ENCODE measurements at regions not wholly inside any gene's neighbourhood (a gene's known extent, or its start where the extent isn't known, plus 50 kb on each side); places are given as distances from the start of the nearest gene placed in this dataset.
"Not testable (repeated sequence)": the region's sequence is repeated elsewhere in the genome, so short reads cannot be mapped to it uniquely, and the experiment has no call there.

GRCh38 chr22:27253108-27253902, 548.3 kb downstream of the MN1 start:
- in situ Hi-C loops (cut with MboI; ENCODE audit: low pct_unique_long_range_greater_than_20kb, low sequenced_read_pairs) = no loop called here
- no peak for DNase-seq

- in situ Hi-C loops (cut with MboI; ENCODE audit: low pct_unique_long_range_greater_than_20kb, low sequenced_read_pairs); DNase-seq: not testable (repeated sequence)
Measured at GRCh38 chr22:27254063-27254462, 547.5 kb downstream of the MN1 start.

GRCh38 chr22:27255580-27255979, 546.0 kb downstream of the MN1 start:
- DNase-seq = no peak
- in situ Hi-C loops (cut with MboI; ENCODE audit: low pct_unique_long_range_greater_than_20kb, low sequenced_read_pairs) = no loop called here

GRCh38 chr22:27257987-27258386, 543.6 kb downstream of the MN1 start:
- in situ Hi-C loops (cut with MboI; ENCODE audit: low pct_unique_long_range_greater_than_20kb, low sequenced_read_pairs) = no loop called here
- DNase-seq = no peak

GRCh38 chr22:27258616-27259172, 542.9 kb downstream of the MN1 start:
- in situ Hi-C loops (cut with MboI; ENCODE audit: low pct_unique_long_range_greater_than_20kb, low sequenced_read_pairs) = no loop called here
- no peak for DNase-seq

GRCh38 chr22:27259433-27259832, 542.1 kb downstream of the MN1 start:
- DNase-seq = no peak
- in situ Hi-C loops (cut with MboI; ENCODE audit: low pct_unique_long_range_greater_than_20kb, low sequenced_read_pairs) = no loop called here

- no peak for DNase-seq
- in situ Hi-C loops (cut with MboI; ENCODE audit: low pct_unique_long_range_greater_than_20kb, low sequenced_read_pairs) = no loop called here
Measured at GRCh38 chr22:27260087-27260698, 541.4 kb downstream of the MN1 start.

GRCh38 chr22:27262361-27262760, 539.2 kb downstream of the MN1 start:
- in situ Hi-C loops (cut with MboI; ENCODE audit: low pct_unique_long_range_greater_than_20kb, low sequenced_read_pairs) = no loop called here
- no peak for DNase-seq

GRCh38 chr22:27264184-27264583, 537.4 kb downstream of the MN1 start:
- in situ Hi-C loops (cut with MboI; ENCODE audit: low pct_unique_long_range_greater_than_20kb, low sequenced_read_pairs) = no loop called here
- no peak for DNase-seq

GRCh38 chr22:27267145-27267544, 534.4 kb downstream of the MN1 start:
- no peak for DNase-seq
- in situ Hi-C loops (cut with MboI; ENCODE audit: low pct_unique_long_range_greater_than_20kb, low sequenced_read_pairs) = no loop called here

- DNase-seq = no peak
- in situ Hi-C loops (cut with MboI; ENCODE audit: low pct_unique_long_range_greater_than_20kb, low sequenced_read_pairs) = no loop called here
Measured at GRCh38 chr22:27269751-27270543, 531.6 kb downstream of the MN1 start.

- DNase-seq = no peak
- in situ Hi-C loops (cut with MboI; ENCODE audit: low pct_unique_long_range_greater_than_20kb, low sequenced_read_pairs) = no loop called here
Measured at GRCh38 chr22:27270818-27271510, 530.6 kb downstream of the MN1 start.

GRCh38 chr22:27273436-27273835, 528.1 kb downstream of the MN1 start:
- in situ Hi-C loops (cut with MboI; ENCODE audit: low pct_unique_long_range_greater_than_20kb, low sequenced_read_pairs) = no loop called here
- no peak for DNase-seq

GRCh38 chr22:27273853-27274252, 527.7 kb downstream of the MN1 start:
- DNase-seq = no peak
- in situ Hi-C loops (cut with MboI; ENCODE audit: low pct_unique_long_range_greater_than_20kb, low sequenced_read_pairs) = no loop called here

- DNase-seq = no peak
- in situ Hi-C loops (cut with MboI; ENCODE audit: low pct_unique_long_range_greater_than_20kb, low sequenced_read_pairs) = no loop called here
Measured at GRCh38 chr22:27274770-27275449, 526.6 kb downstream of the MN1 start.

GRCh38 chr22:27278946-27279345, 522.6 kb downstream of the MN1 start:
- no peak for DNase-seq
- in situ Hi-C loops (cut with MboI; ENCODE audit: low pct_unique_long_range_greater_than_20kb, low sequenced_read_pairs) = no loop called here

- DNase-seq = no peak
- in situ Hi-C loops (cut with MboI; ENCODE audit: low pct_unique_long_range_greater_than_20kb, low sequenced_read_pairs) = no loop called here
Measured at GRCh38 chr22:27283240-27283639, 518.3 kb downstream of the MN1 start.

- in situ Hi-C loops (cut with MboI; ENCODE audit: low pct_unique_long_range_greater_than_20kb, low sequenced_read_pairs) = no loop called here
- DNase-seq = peak; percentile 2
Measured at GRCh38 chr22:27283714-27284113, 517.8 kb downstream of the MN1 start.

GRCh38 chr22:27284324-27284723, 517.2 kb downstream of the MN1 start:
- DNase-seq = no peak
- in situ Hi-C loops (cut with MboI; ENCODE audit: low pct_unique_long_range_greater_than_20kb, low sequenced_read_pairs) = no loop called here
